Activated CD8-positive, alpha-beta T cell treated with anti-CD3 and anti-CD28 coated beads for 36 hours (primary cell): ENCODE measurements at regions not wholly inside any gene's neighbourhood (a gene's known extent, or its start where the extent isn't known, plus 50 kb on each side); places are given as distances from the start of the nearest gene placed in this dataset.
A peak's percentile ranks its signal among the peaks of the same experiment; 100 is the strongest.

ENCODE experiments used
- ATAC-seq: fragments of 200-7000 bp; cut with Tn5 transposase; one replicate; pipeline ENCODE4 v1.10.0; 2021; ENCODE audit warnings: mild to moderate bottlenecking, moderate library complexity
- CTCF ChIA-PET: fragments of 350-600 bp; sonication (Branson Sonifier 250); formaldehyde crosslinking; loops from one replicate; lab custom pipeline; 2021; ENCODE audit warnings: antibody characterized with exemption; lab: Charles Lee
- POLR2A ChIA-PET: fragments of 350-600 bp; sonication (Branson Sonifier 250); formaldehyde crosslinking; loops from one replicate; lab custom pipeline; 2021; ENCODE audit warnings: antibody characterized with exemption; lab: Charles Lee
- DNase-seq: peaks from one replicate; pipeline ENCODE4 v3.0.0-alpha.2; 2020
- H3K27ac Mint-ChIP-seq: one replicate; pipeline ENCODE4 v1.8.0; 2021; ENCODE audit warnings: mild to moderate bottlenecking, mixed read lengths
- H3K27me3 Mint-ChIP-seq: one replicate; pipeline ENCODE4 v1.8.0; 2021; ENCODE audit warnings: mixed read lengths
- H3K36me3 Mint-ChIP-seq: one replicate; pipeline ENCODE4 v1.8.0; 2021; ENCODE audit warnings: low read depth, mixed read lengths
- H3K4me1 Mint-ChIP-seq: one replicate; pipeline ENCODE4 v1.8.0; 2021; ENCODE audit warnings: low read depth, mixed read lengths
- H3K4me3 Mint-ChIP-seq: one replicate; pipeline ENCODE4 v1.8.0; 2021; ENCODE audit warnings: mild to moderate bottlenecking, moderate library complexity, mixed read lengths
- H3K9me3 Mint-ChIP-seq: one replicate; pipeline ENCODE4 v1.8.0; 2021; ENCODE audit warnings: mixed read lengths
- CTCF ChIP-seq: fragments of 200-600 bp; IDR thresholded peaks from one replicate; pipeline ENCODE4 v1.8.0; 2022; ENCODE audit warnings: antibody characterized with exemption, mild to moderate bottlenecking
- intact Hi-C: fragments of 100-400 bp; cut with micrococcal nuclease; formaldehyde crosslinking; loops from one replicate; pipeline ENCODE4 v1.10.0; 2022

GRCh38 chr15:77819851-77820728, 187.4 kb upstream of the LINGO1 start:
- H3K27ac Mint-ChIP-seq: no peak overlapping the region
- H3K4me1 Mint-ChIP-seq: peaks cover 2% of the 10 kb centered on the region
- ChIA-PET CTCF (interaction anchor here (0.8 to 3.7 kb wide), 7 partner anchors 12 to 186 kb away, joined by 3 to 42 read pairs (median 8); partner anchors contain the start of gene LINGO1), POLR2A (interaction anchor here (1.2 kb wide), 1 partner anchor 156 kb away, joined by 3 read pairs; no protein-coding TSS in a partner anchor)
- DNase-seq (no peak), ATAC-seq (peak; percentile 35)
- H3K27me3 Mint-ChIP-seq: peaks cover 43% of the 10 kb centered on the region
- no peaks in the 10 kb centered on the region for H3K36me3 Mint-ChIP-seq
- H3K9me3 Mint-ChIP-seq: no peaks in the 10 kb centered on the region
- H3K4me3 Mint-ChIP-seq: no peak overlapping the region
- intact Hi-C loops: loop anchor here (10.0 kb wide), 2 partner anchors 165 to 185 kb away; partner anchors contain the start of gene LINGO1
- no peak for TF ChIP-seq CTCF

GRCh38 chr15:77819048-77819850, 186.5 kb upstream of the LINGO1 start:
- Mint-ChIP-seq H3K27me3 (peaks cover 43% of the 10 kb centered on the region), H3K4me3 (no peak overlapping the region), H3K9me3 (no peaks in the 10 kb centered on the region), H3K4me1 (peaks cover 2% of the 10 kb centered on the region), H3K36me3 (no peaks in the 10 kb centered on the region), H3K27ac (no peak overlapping the region)
- TF ChIP-seq CTCF: no peak
- intact Hi-C loops: loop anchor here (10.0 kb wide), 1 partner anchor 184 kb away; the partner anchor contains the start of gene LINGO1
- ATAC-seq (no peak), DNase-seq (no peak)
- ChIA-PET CTCF (interaction anchor here (2.7 to 3.7 kb wide), 2 partner anchors 12 to 185 kb away, joined by 12 to 42 read pairs; partner anchors contain the start of gene LINGO1), POLR2A (no interaction called here)

- POLR2A ChIA-PET: no interaction called here
- intact Hi-C loops: loop anchor here (10.0 kb wide), 1 partner anchor 184 kb away; the partner anchor contains the start of gene LINGO1
- no peak for TF ChIP-seq CTCF
- Mint-ChIP-seq H3K27me3 (peaks cover 43% of the 10 kb centered on the region), H3K4me1 (peaks cover 2% of the 10 kb centered on the region), H3K4me3 (no peak overlapping the region), H3K36me3 (no peaks in the 10 kb centered on the region), H3K9me3 (no peaks in the 10 kb centered on the region), H3K27ac (no peak overlapping the region)
- DNase-seq (no peak), ATAC-seq (no peak)
- CTCF ChIA-PET: no interaction called here
Measured at GRCh38 chr15:77818484-77819047, 185.9 kb upstream of the LINGO1 start.

- peaks cover 2% of the 10 kb centered on the region for H3K4me1 Mint-ChIP-seq
- no peaks in the 10 kb centered on the region for H3K9me3 Mint-ChIP-seq
- intact Hi-C loops: loop anchor here (10.0 kb wide), 1 partner anchor 183 kb away; the partner anchor contains the start of gene LINGO1
Measured at GRCh38 chr15:77817434-77817833, 184.7 kb upstream of the LINGO1 start.

More at GRCh38 chr15:77817434-77817833, 184.7 kb upstream of the LINGO1 start:
- Mint-ChIP-seq H3K27me3 (peaks cover 43% of the 10 kb centered on the region), H3K36me3 (no peaks in the 10 kb centered on the region), H3K4me3 (no peak overlapping the region), H3K27ac (no peak overlapping the region)
- DNase-seq (no peak), ATAC-seq (no peak)
- ChIA-PET POLR2A (interaction anchor here (0.8 to 1.0 kb wide), 2 partner anchors 9 to 51 kb away, joined by 3 read pairs; no protein-coding TSS in a partner anchor), CTCF (no interaction called here)
- no peak for TF ChIP-seq CTCF
